ENCODE measurements at regions not wholly inside any gene's neighbourhood (a gene's known extent, or its start where the extent isn't known, plus 50 kb on each side); places are given as distances from the start of the nearest gene placed in this dataset.
"Not testable (repeated sequence)": the region's sequence is repeated elsewhere in the genome, so short reads cannot be mapped to it uniquely, and the experiment has no call there.

- intact Hi-C loops (cut with DNase I), result loop anchor here in 1 of 2 donors (5.0 kb wide), 1 partner anchor 116 kb away; no protein-coding TSS in a partner anchor
- no peak for ATAC-seq
- Histone ChIP-seq H3K27me3 (no peaks in the 10 kb centered on the region), H3K4me3 (no peak overlapping the region), H3K4me1 (peaks cover 0 to 5% of the 10 kb centered on the region in 2 donors), H3K27ac (no peak overlapping the region), H3K36me3 (no peaks in the 10 kb centered on the region), H3K9me3 (no peaks in the 10 kb centered on the region)
- DNase-seq, result no peak
- no peak for TF ChIP-seq CTCF (IDR thresholded peaks at IDR 0.05)
These were observed 73.2 kb upstream of the CAPRIN1 start for GRCh38 chr11:33978376-33978775.

- Histone ChIP-seq H3K9me3 (no peaks in the 10 kb centered on the region), H3K27me3 (no peaks in the 10 kb centered on the region), H3K4me3 (no peak overlapping the region), H3K4me1 (peaks cover 0 to 5% of the 10 kb centered on the region in 2 donors), H3K27ac (no peak overlapping the region), H3K36me3 (no peaks in the 10 kb centered on the region)
- DNase-seq (no peak), ATAC-seq (no peak)
- intact Hi-C loops (cut with DNase I), result loop anchor here in 1 of 2 donors (5.0 kb wide), 1 partner anchor 115 kb away; no protein-coding TSS in a partner anchor
- no peak for TF ChIP-seq CTCF (IDR thresholded peaks at IDR 0.05)
These were observed 73.9 kb upstream of the CAPRIN1 start for GRCh38 chr11:33977676-33978075.

- H3K27ac ChIP-seq, result peak overlapping the region in 1 of 2 donors; percentile 33
- H3K36me3 ChIP-seq, result no peaks in the 10 kb centered on the region
- peaks cover 0 to 5% of the 10 kb centered on the region in 2 donors for H3K4me1 ChIP-seq
- DNase-seq (peak in 1 of 4 donors; percentile 28), ATAC-seq (peak; percentile 34)
- H3K4me3 ChIP-seq, result no peak overlapping the region
- H3K27me3 ChIP-seq, result no peaks in the 10 kb centered on the region
- no peaks in the 10 kb centered on the region for H3K9me3 ChIP-seq
- TF ChIP-seq CTCF (IDR thresholded peaks at IDR 0.05), result no peak
- intact Hi-C loops (cut with DNase I), result loop anchor here in 1 of 2 donors (5.0 kb wide), 1 partner anchor 114 kb away; no protein-coding TSS in a partner anchor
These were observed 74.9 kb upstream of the CAPRIN1 start for GRCh38 chr11:33976495-33977199.

- no peak for TF ChIP-seq CTCF (IDR thresholded peaks at IDR 0.05)
- no peaks in the 10 kb centered on the region for H3K9me3 ChIP-seq
- ATAC-seq, result no peak
- H3K4me3 ChIP-seq, result no peak overlapping the region
- peaks cover 0 to 8% of the 10 kb centered on the region in 2 donors for H3K4me1 ChIP-seq
- H3K27ac ChIP-seq, result no peak overlapping the region
- intact Hi-C loops (cut with DNase I), result loop anchor here in 1 of 2 donors (5.0 kb wide), 1 partner anchor 113 kb away; no protein-coding TSS in a partner anchor
- H3K36me3 ChIP-seq, result no peaks in the 10 kb centered on the region
- H3K27me3 ChIP-seq, result no peaks in the 10 kb centered on the region
- DNase-seq, result no peak
These were observed 76.7 kb upstream of the CAPRIN1 start for GRCh38 chr11:33974804-33975203.

GRCh38 chr11:33971530-33971929 is 79.7 kb upstream of the LMO2 start:
- ATAC-seq; H3K27me3 ChIP-seq; H3K9me3 ChIP-seq; H3K36me3 ChIP-seq; H3K27ac ChIP-seq; DNase-seq; intact Hi-C loops (cut with DNase I); H3K4me3 ChIP-seq; H3K4me1 ChIP-seq: not testable (repeated sequence)
